K562 (cell line): ENCODE measurements at regions not wholly inside any gene's neighbourhood (a gene's known extent, or its start where the extent isn't known, plus 50 kb on each side); places are given as distances from the start of the nearest gene placed in this dataset.

Experiments used
- C11orf30 ChIP-seq: fragments of 450-650 bp; IDR thresholded peaks from 2 replicates; pipeline ENCODE4 v1.6.1; 2016; ENCODE audit warnings: low read depth, mild to moderate bottlenecking
- HNRNPH1 ChIP-seq: fragments of 200-400 bp; formaldehyde crosslinking; optimal IDR thresholded peaks from 2 replicates; pipeline ENCODE3; 2017; ENCODE audit warnings: low read depth, mild to moderate bottlenecking, low read length, moderate library complexity
- NEUROD1 ChIP-seq: fragments of 150-350 bp; IDR thresholded peaks from 2 replicates; pipeline ENCODE4 v1.6.1; 2014; ENCODE audit warnings: borderline replicate concordance, low read length, low read depth; ENCODE audit not compliant: partially characterized antibody
- NFXL1 ChIP-seq: fragments of 450-650 bp; formaldehyde crosslinking; IDR thresholded peaks from 2 replicates; pipeline ENCODE4 v1.4.0; 2021; ENCODE audit warnings: mild to moderate bottlenecking
- RERE ChIP-seq: sonication (generic); formaldehyde crosslinking; IDR thresholded peaks from 2 replicates; pipeline ENCODE4 v1.8.0; 2023; ENCODE audit warnings: missing genetic modification reagents, mild to moderate bottlenecking, borderline replicate concordance
- SMAD4 ChIP-seq: fragments of 250-450 bp; sonication (Bioruptor Pico); conservative IDR thresholded peaks from 2 replicates; pipeline ENCODE4 v1.8.0; 2021; ENCODE audit warnings: inconsistent platforms, mild to moderate bottlenecking, moderate library complexity
- SOX6 ChIP-seq: fragments of 450-650 bp; IDR thresholded peaks from 2 replicates; pipeline ENCODE4 v1.6.1; 2014; ENCODE audit warnings: mild to moderate bottlenecking
- STAT5A ChIP-seq: IDR thresholded peaks from 2 replicates; pipeline ENCODE4 v1.6.1; 2012; ENCODE audit warnings: low read length, inconsistent platforms, borderline replicate concordance
- WHSC1 ChIP-seq: IDR thresholded peaks from one replicate; pipeline ENCODE4 v1.6.1; 2012; ENCODE audit warnings: low read length, control low read depth, inconsistent platforms
- ZMIZ1 ChIP-seq, 2 experiments: fragments of 150-350 bp in 1 of 2; IDR thresholded peaks; 2 replicates each; pipeline ENCODE4 v1.6.1; 2012 to 2016; ENCODE audit warnings: low read depth in 2 of 2, low read length in 2 of 2, mild to moderate bottlenecking in 1 of 2, moderate library complexity in 1 of 2
- ZNF165 ChIP-seq: fragments of 250-450 bp; sonication (Bioruptor Pico); IDR thresholded peaks from 2 replicates; pipeline ENCODE4 v1.4.0; 2020; ENCODE audit warnings: borderline replicate concordance
- ZNF280A ChIP-seq: fragments of 450-650 bp; IDR thresholded peaks from 2 replicates; pipeline ENCODE4 v1.6.1; 2018; ENCODE audit warnings: mild to moderate bottlenecking, low read depth; ENCODE audit not compliant: partially characterized antibody
- ZNF282 ChIP-seq: sonication (generic); formaldehyde crosslinking; IDR thresholded peaks from 2 replicates; pipeline ENCODE4 v1.8.1; 2023; ENCODE audit warnings: missing genetic modification reagents
- ZNF639 ChIP-seq, 2 experiments: fragments of 200-800 bp in 1 of 2; sonication (Bioruptor generic) in 1 of 2; sonication (generic) in 1 of 2; formaldehyde crosslinking in 1 of 2; IDR thresholded peaks in 1 of 2; conservative IDR thresholded peaks in 1 of 2; 2 replicates each; pipeline versions ENCODE4 v1.5.0 to v1.6.1; 2016 to 2020; ENCODE audit warnings: missing compliant biosample characterization in 1 of 2, missing genetic modification characterization in 1 of 2, missing genetic modification reagents in 1 of 2

GRCh38 chr2:144703852-144704708 lies 184.2 kb upstream of the ZEB2 start (continued):
- TF ChIP-seq RERE (CRISPR knock-in tag) (no peak), NFXL1 (CRISPR knock-in tag) (no peak), ZNF280A (no peak), STAT5A (no peak; the same call in 1 of the 2 replicates), ZMIZ1 (IDR thresholded peaks at IDR 0.05; ENCODE audit: low read depth in 2 of 2, low read length in 2 of 2) (no peak), WHSC1 (no peak), C11orf30 (peak; percentile 89), SOX6 (peak; percentile 95), SMAD4 (CRISPR knock-in tag) (peak; percentile 78), HNRNPH1 (no peak), ZNF165 (CRISPR knock-in tag) (no peak), NEUROD1 (peak; percentile 47), ZNF282 (CRISPR knock-in tag) (no peak), ZNF639 (CRISPR knock-in tag; conservative IDR thresholded peaks at IDR 0.05 in 1 of 2, IDR thresholded peaks at IDR 0.05 in 1 of 2) (no peak)
